GM12865 (cell line): ENCODE measurements at regions not wholly inside any gene's neighbourhood (a gene's known extent, or its start where the extent isn't known, plus 50 kb on each side); places are given as distances from the start of the nearest gene placed in this dataset.

ENCODE experiments used
- DNase-seq: peaks from one replicate; pipeline ENCODE4 v3.0.0; 2010; ENCODE audit warnings: low read depth
- H3K4me3 ChIP-seq: 2 replicates; pipeline ENCODE4 v1.5.1; 2011; ENCODE audit warnings: mild to moderate bottlenecking, low read depth, low read length, control low read depth
- TF ChIP-seq, protein P1 (sequence below): IDR thresholded peaks from 2 replicates; pipeline ENCODE4 v1.5.1; 2011; ENCODE audit warnings: low read length, control low read depth, low read depth, inconsistent platforms; ENCODE audit not compliant: insufficient read depth; ENCODE audit errors: missing control alignments

DNA sequence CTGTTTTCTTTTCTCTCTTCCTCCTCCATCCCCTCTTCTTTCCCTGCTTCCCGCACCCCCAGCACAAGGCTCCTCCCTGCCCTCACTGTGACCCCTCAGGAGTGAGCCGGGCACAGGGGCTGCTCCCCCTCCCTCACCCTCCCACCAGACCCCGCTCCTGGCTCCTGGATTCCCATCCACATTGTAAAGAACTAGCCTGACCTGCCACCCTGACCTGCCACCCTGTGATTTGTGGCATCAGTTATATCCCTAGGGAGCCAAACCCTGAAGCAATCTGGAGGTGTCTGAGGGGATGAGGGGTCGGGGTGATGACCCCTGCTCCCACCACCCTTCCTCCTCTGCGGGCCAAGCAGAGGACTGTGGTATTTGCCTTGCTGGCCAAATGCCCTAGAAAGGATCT, 98.0 kb upstream of the LHX1 start:
- DNase-seq, result no peak
- TF ChIP-seq, protein P1, sequence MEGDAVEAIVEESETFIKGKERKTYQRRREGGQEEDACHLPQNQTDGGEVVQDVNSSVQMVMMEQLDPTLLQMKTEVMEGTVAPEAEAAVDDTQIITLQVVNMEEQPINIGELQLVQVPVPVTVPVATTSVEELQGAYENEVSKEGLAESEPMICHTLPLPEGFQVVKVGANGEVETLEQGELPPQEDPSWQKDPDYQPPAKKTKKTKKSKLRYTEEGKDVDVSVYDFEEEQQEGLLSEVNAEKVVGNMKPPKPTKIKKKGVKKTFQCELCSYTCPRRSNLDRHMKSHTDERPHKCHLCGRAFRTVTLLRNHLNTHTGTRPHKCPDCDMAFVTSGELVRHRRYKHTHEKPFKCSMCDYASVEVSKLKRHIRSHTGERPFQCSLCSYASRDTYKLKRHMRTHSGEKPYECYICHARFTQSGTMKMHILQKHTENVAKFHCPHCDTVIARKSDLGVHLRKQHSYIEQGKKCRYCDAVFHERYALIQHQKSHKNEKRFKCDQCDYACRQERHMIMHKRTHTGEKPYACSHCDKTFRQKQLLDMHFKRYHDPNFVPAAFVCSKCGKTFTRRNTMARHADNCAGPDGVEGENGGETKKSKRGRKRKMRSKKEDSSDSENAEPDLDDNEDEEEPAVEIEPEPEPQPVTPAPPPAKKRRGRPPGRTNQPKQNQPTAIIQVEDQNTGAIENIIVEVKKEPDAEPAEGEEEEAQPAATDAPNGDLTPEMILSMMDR, result no peak
- no peak overlapping the region for H3K4me3 ChIP-seq

- TF ChIP-seq, protein P1, result no peak
- no peak for DNase-seq
- no peak overlapping the region for H3K4me3 ChIP-seq
These were observed 96.5 kb upstream of the LHX1 start for GRCh38 chr17:36840796-36841195.

- H3K4me3 ChIP-seq, result no peak overlapping the region
- TF ChIP-seq, protein P1, result no peak
- DNase-seq, result no peak
These were observed 95.0 kb upstream of the LHX1 start for GRCh38 chr17:36842231-36842819.

GRCh38 chr17:36842963-36843558, 94.2 kb upstream of the LHX1 start:
- H3K4me3 ChIP-seq, result no peak overlapping the region
- TF ChIP-seq, protein P1, result no peak
- no peak for DNase-seq

GRCh38 chr17:36844013-36844412, 93.3 kb upstream of the LHX1 start:
- TF ChIP-seq, protein P1, result no peak
- no peak for DNase-seq
- H3K4me3 ChIP-seq, result no peak overlapping the region

- no peak for DNase-seq
- no peak overlapping the region for H3K4me3 ChIP-seq
- TF ChIP-seq, protein P1, result no peak
These were observed 92.7 kb upstream of the LHX1 start for GRCh38 chr17:36844601-36845000.

DNA sequence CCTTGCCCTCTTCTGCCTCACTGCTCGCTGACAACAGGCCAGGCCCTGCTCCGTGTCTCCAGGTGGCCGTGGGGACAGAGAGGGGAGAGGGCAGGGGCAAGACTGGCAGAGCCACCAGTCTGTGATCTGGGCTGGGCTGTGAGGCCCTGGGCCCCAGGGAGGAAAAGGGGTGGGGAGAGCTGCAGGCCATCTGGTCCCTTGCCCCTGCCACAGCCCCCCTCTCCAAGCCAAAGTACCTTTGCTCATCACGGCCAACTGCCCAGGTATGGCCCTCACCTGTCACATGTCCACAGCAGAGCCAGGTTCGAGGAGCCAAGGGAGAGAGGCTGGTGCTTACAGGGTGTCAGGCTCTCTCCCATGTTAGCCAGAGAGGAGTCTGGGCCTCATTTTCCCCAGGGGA, 91.4 kb upstream of the LHX1 start:
- no peak for DNase-seq
- TF ChIP-seq, protein P1, result no peak
- no peak overlapping the region for H3K4me3 ChIP-seq
